ENCODE measurements at regions not wholly inside any gene's neighbourhood (a gene's known extent, or its start where the extent isn't known, plus 50 kb on each side); places are given as distances from the start of the nearest gene placed in this dataset.

GRCh38 chr10:83371696-83372490, 767.4 kb upstream of the GHITM start:
- peaks cover 5 to 18% of the 10 kb centered on the region in 2 experiments; a peak in 2 of 4 replicates for H3K9me3 ChIP-seq (ENCODE audit: control insufficient read depth in 1 of 2, insufficient read depth in 1 of 2, low read depth in 1 of 2, low read length in 2 of 2)
- H3K27ac ChIP-seq (ENCODE audit: low read depth, low read length), result no peak overlapping the region
- H3K4me3 ChIP-seq (replicated peaks in 1 of 2; ENCODE audit: low read depth in 1 of 2, low read length in 2 of 2), result no peak overlapping the region
- intact Hi-C loops (cut with micrococcal nuclease), result no loop called here
- DNase-seq (ENCODE audit: low read depth, low spot score) (no peak), ATAC-seq (no peak)
- ChIA-PET RAD21 (ENCODE audit: low non-redundant PET in 1 of 2, low total read pairs in 2 of 2, uncharacterized antibody in 2 of 2, unreplicated experiment in 2 of 2) (no interaction called here), POLR2A (no interaction called here), CTCF (no interaction called here)
- no peak overlapping the region for H3K9ac ChIP-seq (ENCODE audit: low read length)
- H3K4me1 ChIP-seq (ENCODE audit: control insufficient read depth in 1 of 2, insufficient read depth in 2 of 2, low read length in 2 of 2), result no peaks in the 10 kb centered on the region
- H3K9me2 ChIP-seq (ENCODE audit: insufficient read depth), result no peaks in the 10 kb centered on the region
- H3K79me2 ChIP-seq (ENCODE audit: insufficient read depth, low read length), result no peaks in the 10 kb centered on the region
- TF ChIP-seq SIN3A (IDR thresholded peaks at IDR 0.05; ENCODE audit: low read depth) (no peak), RAD21 (IDR thresholded peaks at IDR 0.05; ENCODE audit: low read depth) (no peak), ZFX (IDR thresholded peaks at IDR 0.05) (no peak), CEBPB (IDR thresholded peaks at IDR 0.05; ENCODE audit: low read depth) (no peak), SP1 (IDR thresholded peaks at IDR 0.05; ENCODE audit: low read depth) (no peak), EZH2phosphoT487 (IDR thresholded peaks at IDR 0.05; ENCODE audit: borderline replicate concordance) (no peak), CBX3 (IDR thresholded peaks at IDR 0.05; ENCODE audit: low read depth) (no peak), EZH2 (IDR thresholded peaks at IDR 0.05) (no peak), ELF1 (IDR thresholded peaks at IDR 0.05; ENCODE audit: borderline replicate concordance, low read depth) (no peak), CTCF (IDR thresholded peaks at IDR 0.05 in 2 of 3, conservative IDR thresholded peaks at IDR 0.05 in 1 of 3; ENCODE audit: borderline replicate concordance in 1 of 3, insufficient read depth in 1 of 3, low read depth in 2 of 3, low read length in 2 of 3) (no peak), SRF (IDR thresholded peaks at IDR 0.05; ENCODE audit: low read depth) (no peak), ZBTB33 (IDR thresholded peaks at IDR 0.05; ENCODE audit: extremely low read depth, insufficient replicate concordance, low read length) (no peak), TCF7L2 (IDR thresholded peaks at IDR 0.05; ENCODE audit: borderline replicate concordance, extremely low read depth, insufficient read depth, insufficient read length) (no peak)
- TF ChIP-seq, protein P1, sequence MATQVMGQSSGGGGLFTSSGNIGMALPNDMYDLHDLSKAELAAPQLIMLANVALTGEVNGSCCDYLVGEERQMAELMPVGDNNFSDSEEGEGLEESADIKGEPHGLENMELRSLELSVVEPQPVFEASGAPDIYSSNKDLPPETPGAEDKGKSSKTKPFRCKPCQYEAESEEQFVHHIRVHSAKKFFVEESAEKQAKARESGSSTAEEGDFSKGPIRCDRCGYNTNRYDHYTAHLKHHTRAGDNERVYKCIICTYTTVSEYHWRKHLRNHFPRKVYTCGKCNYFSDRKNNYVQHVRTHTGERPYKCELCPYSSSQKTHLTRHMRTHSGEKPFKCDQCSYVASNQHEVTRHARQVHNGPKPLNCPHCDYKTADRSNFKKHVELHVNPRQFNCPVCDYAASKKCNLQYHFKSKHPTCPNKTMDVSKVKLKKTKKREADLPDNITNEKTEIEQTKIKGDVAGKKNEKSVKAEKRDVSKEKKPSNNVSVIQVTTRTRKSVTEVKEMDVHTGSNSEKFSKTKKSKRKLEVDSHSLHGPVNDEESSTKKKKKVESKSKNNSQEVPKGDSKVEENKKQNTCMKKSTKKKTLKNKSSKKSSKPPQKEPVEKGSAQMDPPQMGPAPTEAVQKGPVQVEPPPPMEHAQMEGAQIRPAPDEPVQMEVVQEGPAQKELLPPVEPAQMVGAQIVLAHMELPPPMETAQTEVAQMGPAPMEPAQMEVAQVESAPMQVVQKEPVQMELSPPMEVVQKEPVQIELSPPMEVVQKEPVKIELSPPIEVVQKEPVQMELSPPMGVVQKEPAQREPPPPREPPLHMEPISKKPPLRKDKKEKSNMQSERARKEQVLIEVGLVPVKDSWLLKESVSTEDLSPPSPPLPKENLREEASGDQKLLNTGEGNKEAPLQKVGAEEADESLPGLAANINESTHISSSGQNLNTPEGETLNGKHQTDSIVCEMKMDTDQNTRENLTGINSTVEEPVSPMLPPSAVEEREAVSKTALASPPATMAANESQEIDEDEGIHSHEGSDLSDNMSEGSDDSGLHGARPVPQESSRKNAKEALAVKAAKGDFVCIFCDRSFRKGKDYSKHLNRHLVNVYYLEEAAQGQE (IDR thresholded peaks at IDR 0.05; ENCODE audit: low read depth), result no peak
- TF ChIP-seq, protein P2, sequence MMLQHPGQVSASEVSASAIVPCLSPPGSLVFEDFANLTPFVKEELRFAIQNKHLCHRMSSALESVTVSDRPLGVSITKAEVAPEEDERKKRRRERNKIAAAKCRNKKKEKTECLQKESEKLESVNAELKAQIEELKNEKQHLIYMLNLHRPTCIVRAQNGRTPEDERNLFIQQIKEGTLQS (IDR thresholded peaks at IDR 0.05), result no peak
- no peak overlapping the region for H3K4me2 ChIP-seq (ENCODE audit: low read length)
- BruUV-seq (replicated peaks), result no TSS peak
- H4K20me1 ChIP-seq (ENCODE audit: insufficient read depth), result no peaks in the 10 kb centered on the region
- no peaks in the 10 kb centered on the region for H3K27me3 ChIP-seq (ENCODE audit: insufficient read depth, low read length)
- H2AFZ ChIP-seq (ENCODE audit: low read depth, low read length, poor library complexity, severe bottlenecking), result no peak overlapping the region
- H3K36me3 ChIP-seq (ENCODE audit: control insufficient read depth in 1 of 2, insufficient read depth in 2 of 2, low read length in 2 of 2), result no peaks in the 10 kb centered on the region

All from HCT116 (cell line).